ENCODE measurements at regions not wholly inside any gene's neighbourhood (a gene's known extent, or its start where the extent isn't known, plus 50 kb on each side); places are given as distances from the start of the nearest gene placed in this dataset.
"Not testable (repeated sequence)": the region's sequence is repeated elsewhere in the genome, so short reads cannot be mapped to it uniquely, and the experiment has no call there.

GRCh38 chr4:92237559-92237958 is 66.2 kb upstream of the GRID2 start:
- no peak for DNase-seq

- DNase-seq = no peak
Measured at GRCh38 chr4:92241094-92241493, 62.7 kb upstream of the GRID2 start.

- DNase-seq = no peak
Measured at GRCh38 chr4:92246384-92246783, 57.4 kb upstream of the GRID2 start.

GRCh38 chr4:92249541-92249940 is 54.2 kb upstream of the GRID2 start:
- DNase-seq = no peak

- DNase-seq = no peak
Measured at GRCh38 chr4:92251711-92252110, 52.1 kb upstream of the GRID2 start.

GRCh38 chr4:92252358-92252757 is 51.4 kb upstream of the GRID2 start:
- DNase-seq = not testable (repeated sequence)

- no peak for DNase-seq
Measured at GRCh38 chr4:92252846-92253245, 50.9 kb upstream of the GRID2 start.

- no peak for DNase-seq
Measured at GRCh38 chr4:92253550-92253949, 50.2 kb upstream of the GRID2 start.
